ENCODE measurements at regions not wholly inside any gene's neighbourhood (a gene's known extent, or its start where the extent isn't known, plus 50 kb on each side); places are given as distances from the start of the nearest gene placed in this dataset.

- no peak for TF ChIP-seq CTCF (IDR thresholded peaks at IDR 0.05; ENCODE audit: control extremely low read depth, extremely low read depth, low read depth, missing control alignments)
- POLR2A ChIA-PET = no interaction called here
- DNase-seq (ENCODE audit: extremely low spot score) = no peak
- CTCF ChIA-PET = no interaction called here
These were observed 284.7 kb upstream of the MAP3K1 start for GRCh38 chr5:56530626-56531138.

GRCh38 chr5:56529666-56530430, 285.5 kb upstream of the MAP3K1 start:
- POLR2A ChIA-PET = no interaction called here
- TF ChIP-seq CTCF (IDR thresholded peaks at IDR 0.05; ENCODE audit: control extremely low read depth, extremely low read depth, low read depth, missing control alignments) = no peak
- CTCF ChIA-PET = no interaction called here
- DNase-seq (ENCODE audit: extremely low spot score) = no peak

GRCh38 chr5:56527174-56527573, 288.2 kb upstream of the MAP3K1 start:
- CTCF ChIA-PET = interaction anchor here (1.2 kb wide), 1 partner anchor 43 kb away, joined by 3 read pairs; no protein-coding TSS in a partner anchor
- no peak for TF ChIP-seq CTCF (IDR thresholded peaks at IDR 0.05; ENCODE audit: control extremely low read depth, extremely low read depth, low read depth, missing control alignments)

GRCh38 chr5:56525113-56525512, 290.2 kb upstream of the MAP3K1 start:
- ChIA-PET CTCF (no interaction called here), POLR2A (no interaction called here)
- DNase-seq (ENCODE audit: extremely low spot score) = no peak
- TF ChIP-seq CTCF (IDR thresholded peaks at IDR 0.05; ENCODE audit: control extremely low read depth, extremely low read depth, low read depth, missing control alignments) = no peak

More at GRCh38 chr5:56527174-56527573, 288.2 kb upstream of the MAP3K1 start:
- DNase-seq (ENCODE audit: extremely low spot score) = no peak
- POLR2A ChIA-PET = no interaction called here

GRCh38 chr5:56523790-56524575, 290.9 kb upstream of the ANKRD55 start:
- ChIA-PET POLR2A (no interaction called here), CTCF (no interaction called here)
- no peak for DNase-seq (ENCODE audit: extremely low spot score)
- no peak for TF ChIP-seq CTCF (IDR thresholded peaks at IDR 0.05; ENCODE audit: control extremely low read depth, extremely low read depth, low read depth, missing control alignments)

GRCh38 chr5:56522960-56523359, 289.8 kb upstream of the ANKRD55 start:
- no peak for DNase-seq (ENCODE audit: extremely low spot score)
- TF ChIP-seq CTCF (IDR thresholded peaks at IDR 0.05; ENCODE audit: control extremely low read depth, extremely low read depth, low read depth, missing control alignments) = no peak
- ChIA-PET CTCF (no interaction called here), POLR2A (no interaction called here)

Measured in GM10248 (cell line).